ENCODE measurements at regions not wholly inside any gene's neighbourhood (a gene's known extent, or its start where the extent isn't known, plus 50 kb on each side); places are given as distances from the start of the nearest gene placed in this dataset.

DNA sequence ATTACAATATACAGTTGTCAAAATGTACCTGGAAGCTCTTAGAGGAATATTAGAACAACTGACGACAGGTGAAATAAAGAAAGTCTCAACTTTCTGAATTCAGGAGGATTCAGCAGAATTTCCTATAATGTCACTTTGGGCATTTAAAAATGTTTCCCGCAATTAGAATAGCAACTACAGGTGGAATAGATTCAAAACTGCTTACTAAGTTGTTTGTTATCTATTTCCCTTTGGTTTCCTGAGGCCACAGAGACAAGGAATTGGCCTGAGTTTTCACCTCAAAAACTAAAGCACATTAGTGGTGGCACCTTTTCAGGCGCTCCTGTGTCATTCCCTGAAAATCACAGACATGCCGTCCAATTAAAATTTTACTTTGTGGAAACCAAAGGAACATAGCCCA, 729.2 kb upstream of the FANCL start:
- Histone ChIP-seq H3K4me3 (ENCODE audit: low read length) (no peak overlapping the region), H3K4me1 (ENCODE audit: control insufficient read depth, insufficient read depth, low read length) (peaks cover 4% of the 10 kb centered on the region), H3K36me3 (ENCODE audit: insufficient read depth, low read length) (no peaks in the 10 kb centered on the region), H3K9ac (ENCODE audit: low read depth, low read length) (no peak overlapping the region), H3K9me3 (replicated peaks; ENCODE audit: low read length) (no peaks in the 10 kb centered on the region), H3K4me2 (ENCODE audit: low read length) (no peak overlapping the region), H3K27me3 (ENCODE audit: control insufficient read depth, insufficient read depth, low read length) (no peaks in the 10 kb centered on the region)

DNA sequence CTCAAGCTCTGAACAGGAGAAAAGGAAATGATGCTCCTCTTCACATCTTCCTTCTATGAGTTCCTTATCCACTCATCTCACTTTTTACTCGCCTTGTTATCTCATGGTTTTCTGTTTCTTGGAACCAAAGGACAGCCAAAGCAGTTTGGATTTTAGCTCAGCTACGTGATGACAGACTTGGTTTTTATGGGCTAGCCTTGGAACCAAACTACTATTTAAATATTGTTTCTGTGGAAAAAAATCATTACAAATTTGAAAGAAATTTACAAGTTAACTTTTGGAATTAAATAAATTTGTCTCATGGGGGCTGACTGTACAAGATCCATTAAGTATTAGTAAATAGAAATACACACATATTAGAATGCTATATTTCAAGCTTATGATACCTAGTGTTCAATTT, 727.8 kb upstream of the FANCL start:
- peaks cover 4% of the 10 kb centered on the region for H3K4me1 ChIP-seq (ENCODE audit: control insufficient read depth, insufficient read depth, low read length)
- H3K4me2 ChIP-seq (ENCODE audit: low read length): no peak overlapping the region
- no peak overlapping the region for H3K4me3 ChIP-seq (ENCODE audit: low read length)
- no peaks in the 10 kb centered on the region for H3K36me3 ChIP-seq (ENCODE audit: insufficient read depth, low read length)
- H3K27me3 ChIP-seq (ENCODE audit: control insufficient read depth, insufficient read depth, low read length): no peaks in the 10 kb centered on the region
- no peak overlapping the region for H3K9ac ChIP-seq (ENCODE audit: low read depth, low read length)
- H3K9me3 ChIP-seq (replicated peaks; ENCODE audit: low read length): no peaks in the 10 kb centered on the region

DNA sequence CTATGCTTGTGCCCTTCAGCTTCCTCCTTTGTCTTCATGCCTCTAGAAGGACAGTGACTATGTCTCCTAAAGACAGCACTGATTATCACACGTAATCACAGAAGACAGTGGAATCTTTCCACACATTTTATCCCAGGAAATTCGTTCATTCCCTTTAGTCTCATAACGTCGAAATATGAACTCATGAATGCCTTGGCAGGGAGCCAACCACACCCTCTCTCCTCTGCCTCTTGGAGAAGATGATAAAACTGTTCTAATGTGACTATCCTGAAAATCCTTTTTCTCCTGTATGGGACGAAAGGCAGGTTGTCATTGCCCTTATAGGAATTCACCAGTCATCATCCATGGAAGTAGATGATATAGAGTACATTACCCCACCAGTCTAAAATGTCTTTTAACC, 726.6 kb upstream of the FANCL start:
- H3K4me1 ChIP-seq (ENCODE audit: control insufficient read depth, insufficient read depth, low read length): peaks cover 4% of the 10 kb centered on the region

DNA sequence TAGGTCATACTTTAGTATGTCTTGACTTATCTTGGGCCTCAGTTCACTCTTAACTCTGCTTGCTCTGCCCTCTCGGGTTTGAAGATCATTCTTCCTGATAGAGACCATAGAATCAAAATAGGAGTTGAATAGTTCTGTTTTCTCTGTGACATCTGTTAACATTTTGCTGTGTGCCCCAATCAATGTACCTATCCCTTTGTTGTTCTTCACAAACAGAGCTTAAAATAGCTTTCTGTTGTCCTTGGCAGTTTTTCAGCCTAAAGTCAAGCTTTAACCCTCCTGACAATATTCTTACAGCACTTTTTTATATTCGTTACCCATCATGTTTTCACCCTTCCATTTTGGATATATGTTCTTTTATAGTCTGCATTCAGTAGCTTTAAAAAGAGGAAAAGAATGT, 724.5 kb upstream of the FANCL start:
- no peak overlapping the region for H3K9ac ChIP-seq (ENCODE audit: low read depth, low read length)
- H3K4me3 ChIP-seq (ENCODE audit: low read length): no peak overlapping the region
- H3K27me3 ChIP-seq (ENCODE audit: control insufficient read depth, insufficient read depth, low read length): no peaks in the 10 kb centered on the region

More for the DNA sequence above, 726.6 kb upstream of the FANCL start:
- Histone ChIP-seq H3K27me3 (ENCODE audit: control insufficient read depth, insufficient read depth, low read length) (no peaks in the 10 kb centered on the region), H3K9ac (ENCODE audit: low read depth, low read length) (no peak overlapping the region), H3K9me3 (replicated peaks; ENCODE audit: low read length) (no peaks in the 10 kb centered on the region), H3K4me2 (ENCODE audit: low read length) (no peak overlapping the region), H3K36me3 (ENCODE audit: insufficient read depth, low read length) (no peaks in the 10 kb centered on the region), H3K4me3 (ENCODE audit: low read length) (no peak overlapping the region)

DNA sequence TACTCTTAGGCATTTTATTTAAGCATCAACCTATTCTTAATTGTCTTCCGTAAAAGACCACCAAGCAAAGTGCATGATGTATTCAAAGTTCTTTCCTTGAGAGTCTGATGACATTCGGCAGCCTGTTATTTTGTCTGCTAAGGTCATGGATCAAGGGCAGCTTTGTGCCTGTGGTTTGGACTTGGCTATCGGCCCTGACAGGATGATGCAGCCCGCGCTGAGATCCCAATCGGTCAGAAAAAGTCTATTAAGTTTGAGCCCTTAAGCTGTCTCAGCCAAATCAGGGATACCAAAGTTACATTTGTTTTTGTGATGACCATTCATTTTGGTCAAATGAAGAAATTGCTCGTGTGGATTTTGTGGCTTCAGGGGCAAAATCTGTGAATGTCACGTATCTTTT, 718.9 kb upstream of the FANCL start:
- Histone ChIP-seq H3K4me1 (ENCODE audit: control insufficient read depth, insufficient read depth, low read length) (no peaks in the 10 kb centered on the region), H3K9ac (ENCODE audit: low read depth, low read length) (no peak overlapping the region), H3K27me3 (ENCODE audit: control insufficient read depth, insufficient read depth, low read length) (no peaks in the 10 kb centered on the region), H3K4me2 (ENCODE audit: low read length) (no peak overlapping the region), H3K9me3 (replicated peaks; ENCODE audit: low read length) (no peaks in the 10 kb centered on the region), H3K36me3 (ENCODE audit: insufficient read depth, low read length) (no peaks in the 10 kb centered on the region), H3K4me3 (ENCODE audit: low read length) (no peak overlapping the region)

More for the DNA sequence above, 724.5 kb upstream of the FANCL start:
- Histone ChIP-seq H3K4me1 (ENCODE audit: control insufficient read depth, insufficient read depth, low read length) (peaks cover 4% of the 10 kb centered on the region), H3K9me3 (replicated peaks; ENCODE audit: low read length) (no peaks in the 10 kb centered on the region), H3K36me3 (ENCODE audit: insufficient read depth, low read length) (no peaks in the 10 kb centered on the region), H3K4me2 (ENCODE audit: low read length) (no peak overlapping the region)

DNA sequence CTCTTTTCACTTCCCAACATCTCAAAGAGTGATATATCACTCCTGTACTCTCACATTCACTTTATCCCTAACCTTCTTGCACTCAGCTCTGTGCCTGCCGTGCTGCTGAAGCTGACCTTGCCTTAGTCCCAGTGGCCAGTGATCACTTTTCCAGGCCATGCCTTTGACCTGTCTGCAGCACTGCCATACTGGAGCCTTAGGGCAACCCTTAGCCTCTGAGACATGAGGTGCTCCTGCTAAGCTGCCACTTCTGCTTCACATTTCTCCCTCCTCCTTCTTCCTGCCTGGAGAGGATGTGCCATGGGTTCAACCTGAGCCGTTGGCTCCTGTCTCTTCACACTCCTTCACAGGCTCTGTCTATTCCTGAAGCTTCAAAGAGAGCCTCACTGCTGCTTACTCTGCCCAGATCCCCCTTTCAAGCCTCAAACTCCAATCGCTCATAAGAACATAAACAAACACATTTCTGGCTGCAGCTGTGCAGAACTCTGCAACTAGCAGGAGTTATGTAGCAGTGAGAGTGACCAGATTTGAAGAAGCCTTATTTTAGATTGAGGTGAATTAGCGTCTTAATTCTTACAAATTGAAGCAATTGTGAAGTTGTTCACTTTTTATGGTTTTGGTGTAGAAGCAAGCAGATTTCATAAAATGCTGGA, 716.2 kb upstream of the FANCL start:
- Histone ChIP-seq H3K4me1 (ENCODE audit: control insufficient read depth, insufficient read depth, low read length) (no peaks in the 10 kb centered on the region), H3K9me3 (replicated peaks; ENCODE audit: low read length) (no peaks in the 10 kb centered on the region), H3K36me3 (ENCODE audit: insufficient read depth, low read length) (no peaks in the 10 kb centered on the region), H3K4me2 (ENCODE audit: low read length) (no peak overlapping the region), H3K27me3 (ENCODE audit: control insufficient read depth, insufficient read depth, low read length) (no peaks in the 10 kb centered on the region), H3K4me3 (ENCODE audit: low read length) (no peak overlapping the region), H3K9ac (ENCODE audit: low read depth, low read length) (no peak overlapping the region)

DNA sequence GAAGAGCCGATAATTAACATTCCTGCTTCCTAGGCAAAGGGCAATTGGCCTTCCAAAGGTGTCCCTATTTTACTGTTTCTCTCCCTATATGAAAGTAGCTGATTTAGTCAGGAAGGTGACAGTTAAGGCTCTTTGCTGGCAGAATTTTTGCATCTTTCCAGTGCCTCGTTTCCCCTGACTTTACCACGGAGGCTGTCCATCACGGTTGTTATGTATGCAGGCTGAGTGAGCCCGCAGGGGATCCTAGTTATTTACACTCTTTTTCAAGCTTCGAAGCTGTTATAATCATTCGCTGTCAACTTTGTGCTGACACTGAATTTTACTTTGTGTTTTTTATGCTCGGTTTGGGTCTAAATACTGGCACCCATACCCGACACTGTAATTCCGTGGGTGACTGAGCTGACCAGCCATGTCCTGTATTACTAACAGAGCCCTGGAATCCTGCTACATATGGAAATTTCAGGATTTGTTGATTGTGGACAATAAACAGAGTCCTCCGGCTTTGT, 713.8 kb upstream of the FANCL start:
- H3K9ac ChIP-seq (ENCODE audit: low read depth, low read length): no peak overlapping the region
- H3K4me1 ChIP-seq (ENCODE audit: control insufficient read depth, insufficient read depth, low read length): no peaks in the 10 kb centered on the region
- H3K4me2 ChIP-seq (ENCODE audit: low read length): no peak overlapping the region
- H3K4me3 ChIP-seq (ENCODE audit: low read length): no peak overlapping the region
- no peaks in the 10 kb centered on the region for H3K9me3 ChIP-seq (replicated peaks; ENCODE audit: low read length)
- no peaks in the 10 kb centered on the region for H3K36me3 ChIP-seq (ENCODE audit: insufficient read depth, low read length)
- no peaks in the 10 kb centered on the region for H3K27me3 ChIP-seq (ENCODE audit: control insufficient read depth, insufficient read depth, low read length)

DNA sequence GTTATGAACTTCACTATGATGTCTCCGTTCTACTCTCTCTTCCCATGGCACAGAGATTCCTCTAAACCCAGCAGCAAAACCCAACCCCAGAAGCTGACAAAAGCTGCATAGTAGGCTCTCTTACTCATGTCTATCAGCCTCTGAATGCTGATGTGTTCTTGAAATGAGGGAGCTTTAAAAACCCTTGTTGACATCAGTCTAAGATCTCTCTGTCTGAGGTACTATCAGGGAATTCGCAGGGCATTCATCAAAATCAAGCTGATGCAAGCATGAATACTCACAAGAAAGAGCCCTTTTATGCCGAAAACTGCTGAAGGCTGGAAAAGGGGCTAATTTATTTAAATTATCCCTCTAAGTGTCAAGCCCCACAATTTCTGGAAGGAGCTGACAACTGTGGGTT, 710.6 kb upstream of the FANCL start:
- H3K9ac ChIP-seq (ENCODE audit: low read depth, low read length): no peak overlapping the region
- no peak overlapping the region for H3K4me3 ChIP-seq (ENCODE audit: low read length)
- no peaks in the 10 kb centered on the region for H3K9me3 ChIP-seq (replicated peaks; ENCODE audit: low read length)
- no peaks in the 10 kb centered on the region for H3K36me3 ChIP-seq (ENCODE audit: insufficient read depth, low read length)
- H3K27me3 ChIP-seq (ENCODE audit: control insufficient read depth, insufficient read depth, low read length): no peaks in the 10 kb centered on the region
- no peak overlapping the region for H3K4me2 ChIP-seq (ENCODE audit: low read length)
- no peaks in the 10 kb centered on the region for H3K4me1 ChIP-seq (ENCODE audit: control insufficient read depth, insufficient read depth, low read length)

DNA sequence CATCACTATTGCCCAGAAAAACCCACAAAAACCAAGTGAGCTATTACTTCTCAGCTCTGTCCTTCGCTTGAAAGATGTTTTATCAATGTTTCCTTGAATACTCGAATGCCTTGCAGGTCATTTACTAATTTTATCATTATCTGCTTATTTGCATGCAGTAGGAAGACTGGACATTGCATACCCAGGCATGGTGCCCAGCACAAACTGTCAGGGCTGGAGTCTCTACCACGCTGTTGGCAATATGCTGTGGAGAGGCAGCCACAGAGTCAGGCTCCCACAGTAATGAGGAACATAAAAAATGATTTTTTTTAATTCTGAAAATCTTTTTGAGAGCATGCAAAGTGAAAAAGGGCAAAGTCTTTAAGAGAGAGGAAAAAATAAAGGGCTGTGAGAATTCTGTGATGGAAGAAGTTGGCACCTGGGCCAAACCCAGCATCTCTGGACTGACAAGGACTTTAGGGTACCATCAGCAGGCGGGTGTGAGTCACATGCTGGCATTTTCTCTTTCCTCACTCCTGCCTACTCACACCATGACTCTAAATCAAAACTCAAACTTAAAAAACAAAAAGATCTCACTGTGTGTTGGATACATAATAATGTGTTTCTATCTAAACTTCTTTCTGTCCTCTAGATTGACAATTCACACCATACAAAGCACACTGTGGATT, 709.8 kb upstream of the FANCL start:
- Histone ChIP-seq H3K4me2 (ENCODE audit: low read length) (no peak overlapping the region), H3K27me3 (ENCODE audit: control insufficient read depth, insufficient read depth, low read length) (no peaks in the 10 kb centered on the region), H3K36me3 (ENCODE audit: insufficient read depth, low read length) (no peaks in the 10 kb centered on the region), H3K9me3 (replicated peaks; ENCODE audit: low read length) (no peaks in the 10 kb centered on the region), H3K9ac (ENCODE audit: low read depth, low read length) (no peak overlapping the region), H3K4me1 (ENCODE audit: control insufficient read depth, insufficient read depth, low read length) (no peaks in the 10 kb centered on the region), H3K4me3 (ENCODE audit: low read length) (no peak overlapping the region)

DNA sequence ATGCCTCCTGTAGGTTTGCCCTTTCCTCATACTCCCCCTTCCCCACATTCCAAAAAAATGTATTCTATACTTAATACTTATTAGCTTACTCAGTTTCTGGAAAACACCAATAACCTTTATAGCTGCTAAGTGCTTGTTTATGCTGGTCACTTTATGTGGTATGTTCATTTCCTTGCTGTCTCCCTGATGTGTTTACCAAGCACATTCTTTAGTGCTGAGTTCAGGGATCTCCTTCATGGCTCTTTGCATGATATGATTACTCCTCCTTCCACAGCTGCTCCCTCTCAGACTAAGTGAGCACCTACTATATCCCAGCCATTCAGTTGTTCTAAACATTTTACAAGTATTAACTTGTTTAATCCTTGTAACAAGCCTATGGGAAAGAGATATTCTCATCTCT, 698.3 kb upstream of the FANCL start:
- Histone ChIP-seq H3K9me3 (replicated peaks; ENCODE audit: low read length) (no peaks in the 10 kb centered on the region), H3K4me1 (ENCODE audit: control insufficient read depth, insufficient read depth, low read length) (peaks cover 12% of the 10 kb centered on the region), H3K36me3 (ENCODE audit: insufficient read depth, low read length) (no peaks in the 10 kb centered on the region), H3K9ac (ENCODE audit: low read depth, low read length) (peak overlapping the region; percentile 0), H3K27me3 (ENCODE audit: control insufficient read depth, insufficient read depth, low read length) (no peaks in the 10 kb centered on the region), H3K4me2 (ENCODE audit: low read length) (peak overlapping the region; percentile 27), H3K4me3 (ENCODE audit: low read length) (no peak overlapping the region)

DNA sequence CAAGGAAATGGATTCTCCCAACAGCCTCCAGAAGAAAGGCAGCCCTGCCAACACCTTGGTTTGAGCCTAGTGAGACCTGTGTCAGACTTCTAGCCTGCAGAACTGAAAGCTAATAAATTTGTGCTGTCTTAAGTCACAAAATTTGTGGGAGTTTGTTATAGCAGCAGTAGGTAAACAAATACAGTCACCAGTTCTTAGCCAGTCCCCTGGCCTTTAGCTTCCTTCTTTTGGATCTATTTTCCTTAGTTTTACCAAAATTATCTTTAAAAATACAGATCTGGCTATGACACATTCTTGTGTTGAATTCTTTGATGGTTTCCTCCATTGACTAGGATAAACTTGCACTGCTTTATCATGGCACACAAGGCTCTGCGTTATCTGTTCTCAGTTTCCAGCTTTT, 697.9 kb upstream of the FANCL start:
- Histone ChIP-seq H3K4me1 (ENCODE audit: control insufficient read depth, insufficient read depth, low read length) (peaks cover 12% of the 10 kb centered on the region), H3K4me3 (ENCODE audit: low read length) (no peak overlapping the region), H3K27me3 (ENCODE audit: control insufficient read depth, insufficient read depth, low read length) (no peaks in the 10 kb centered on the region), H3K9me3 (replicated peaks; ENCODE audit: low read length) (no peaks in the 10 kb centered on the region), H3K9ac (ENCODE audit: low read depth, low read length) (peak overlapping the region; percentile 0), H3K36me3 (ENCODE audit: insufficient read depth, low read length) (no peaks in the 10 kb centered on the region), H3K4me2 (ENCODE audit: low read length) (peak overlapping the region; percentile 27)

DNA sequence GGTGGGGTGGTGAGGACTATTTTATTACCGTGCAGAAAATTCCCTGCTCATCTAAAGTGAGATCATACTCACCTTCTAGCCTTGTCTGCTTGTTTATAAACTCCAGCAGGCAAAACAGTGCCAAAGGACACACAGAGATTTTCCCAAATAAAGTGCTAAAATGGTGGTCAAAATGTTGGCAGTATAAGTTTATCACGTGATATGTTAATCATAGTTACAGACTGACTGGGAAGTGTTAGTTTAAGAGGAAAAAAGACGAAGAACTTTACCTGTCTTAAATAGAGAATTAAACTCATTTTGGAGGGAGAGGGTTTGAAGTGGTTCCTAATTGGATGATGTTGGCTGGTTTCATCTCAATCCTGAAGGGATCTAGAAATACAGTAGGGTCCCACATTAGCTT, 691.7 kb upstream of the FANCL start:
- no peak overlapping the region for H3K4me2 ChIP-seq (ENCODE audit: low read length)
- H3K9ac ChIP-seq (ENCODE audit: low read depth, low read length): no peak overlapping the region
- H3K36me3 ChIP-seq (ENCODE audit: insufficient read depth, low read length): no peaks in the 10 kb centered on the region
- peaks cover 9% of the 10 kb centered on the region for H3K4me1 ChIP-seq (ENCODE audit: control insufficient read depth, insufficient read depth, low read length)
- H3K27me3 ChIP-seq (ENCODE audit: control insufficient read depth, insufficient read depth, low read length): no peaks in the 10 kb centered on the region
- H3K9me3 ChIP-seq (replicated peaks; ENCODE audit: low read length): no peaks in the 10 kb centered on the region
- H3K4me3 ChIP-seq (ENCODE audit: low read length): no peak overlapping the region

Measured in skeletal muscle satellite cell (primary cell).